HG03378 (cell line): ENCODE measurements at regions not wholly inside any gene's neighbourhood (a gene's known extent, or its start where the extent isn't known, plus 50 kb on each side); places are given as distances from the start of the nearest gene placed in this dataset.
A peak's percentile ranks its signal among the peaks of the same experiment; 100 is the strongest.

Source experiments
- ATAC-seq: cut with Tn5 transposase; IDR thresholded peaks from one replicate; pipeline ENCODE4 v1.9.1; 2021; ENCODE audit warnings: mild to moderate bottlenecking, moderate library complexity; ENCODE audit not compliant: unreplicated experiment

DNA sequence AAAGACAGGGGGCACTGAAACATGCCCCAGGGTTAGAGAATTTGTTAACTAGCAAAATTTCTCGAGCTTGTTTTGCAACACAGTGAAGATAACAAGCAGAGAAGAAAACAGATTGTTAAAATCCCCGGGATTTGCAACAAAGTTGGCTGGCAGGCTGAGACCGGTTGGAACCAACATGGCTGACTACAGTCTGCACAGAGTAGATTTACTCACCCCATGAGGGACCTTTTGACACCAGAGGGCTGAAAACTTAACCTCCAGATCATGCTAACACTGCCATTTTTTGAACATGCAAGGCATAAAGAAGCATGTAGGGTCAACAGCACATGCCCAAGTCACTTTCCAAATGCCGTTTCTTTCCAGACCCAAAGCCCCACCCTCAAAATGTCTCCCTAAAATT lies 95.2 kb upstream of the TMEM26 start:
- ATAC-seq, result no peak

DNA sequence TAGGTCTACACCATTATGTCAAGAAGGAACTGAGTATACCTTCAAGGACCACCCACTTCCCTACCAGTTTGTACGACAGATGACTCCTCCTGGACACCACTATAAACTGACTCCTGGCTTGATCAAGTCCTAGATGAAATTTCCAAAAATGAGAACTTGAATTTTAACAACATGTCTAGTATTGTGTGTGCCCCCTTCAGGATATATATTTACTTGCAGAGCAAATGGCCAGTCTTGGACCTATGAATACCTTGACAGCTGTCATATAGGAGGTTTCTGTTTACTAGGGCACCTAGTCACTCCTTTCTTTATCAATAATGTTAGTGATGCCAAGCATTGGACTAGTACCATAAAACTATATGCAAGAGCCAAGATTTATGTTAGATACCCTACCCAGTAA lies 94.1 kb upstream of the TMEM26 start:
- ATAC-seq, result no peak

GRCh38 chr10:61545170-61545569 lies 92.0 kb upstream of the TMEM26 start:
- ATAC-seq, result no peak

DNA sequence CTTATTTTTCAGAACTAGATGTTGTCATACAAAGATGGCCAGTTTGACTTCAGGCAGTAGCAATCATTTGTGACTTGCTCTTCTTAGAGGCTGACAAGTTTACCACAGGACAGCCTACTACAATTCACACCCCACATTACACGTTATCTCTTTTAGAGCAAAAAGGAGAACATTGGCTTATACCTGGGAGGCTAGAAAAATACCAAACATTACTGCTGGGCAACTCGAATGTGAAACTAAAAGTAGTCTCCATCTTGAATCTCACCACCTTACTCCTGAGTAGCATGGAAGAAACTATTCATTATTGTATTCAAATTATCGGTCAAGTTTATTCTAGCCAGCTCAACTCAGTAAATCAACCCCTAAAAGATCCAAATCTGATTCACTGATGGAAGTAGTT lies 90.7 kb upstream of the TMEM26 start:
- ATAC-seq, result peak; percentile 58

GRCh38 chr10:61542596-61542995 lies 89.4 kb upstream of the TMEM26 start:
- ATAC-seq, result no peak

- peak; percentile 88 for ATAC-seq
Measured at GRCh38 chr10:61541960-61542359, 88.8 kb upstream of the TMEM26 start.

DNA sequence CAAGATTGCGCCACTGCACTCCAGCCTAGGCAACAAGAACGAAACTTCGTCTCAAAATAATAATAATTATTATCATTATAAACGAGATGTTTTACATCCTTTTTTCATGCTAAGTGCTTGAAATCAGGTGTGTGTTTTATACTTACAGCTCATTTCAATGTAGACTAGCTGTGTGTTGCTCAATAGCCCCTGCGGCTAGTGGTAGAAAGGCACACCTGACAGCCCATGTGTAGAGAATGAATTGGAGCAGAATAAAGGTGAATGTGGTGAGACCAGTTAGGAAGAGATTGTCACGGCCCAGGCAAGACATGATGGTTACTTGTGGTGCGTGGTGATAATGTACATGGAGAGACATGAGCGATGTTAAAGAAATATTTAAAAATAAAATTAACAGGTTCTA lies 86.7 kb upstream of the TMEM26 start:
- no peak for ATAC-seq

- ATAC-seq, result no peak
Measured at GRCh38 chr10:61529208-61529607, 76.0 kb upstream of the TMEM26 start.

DNA sequence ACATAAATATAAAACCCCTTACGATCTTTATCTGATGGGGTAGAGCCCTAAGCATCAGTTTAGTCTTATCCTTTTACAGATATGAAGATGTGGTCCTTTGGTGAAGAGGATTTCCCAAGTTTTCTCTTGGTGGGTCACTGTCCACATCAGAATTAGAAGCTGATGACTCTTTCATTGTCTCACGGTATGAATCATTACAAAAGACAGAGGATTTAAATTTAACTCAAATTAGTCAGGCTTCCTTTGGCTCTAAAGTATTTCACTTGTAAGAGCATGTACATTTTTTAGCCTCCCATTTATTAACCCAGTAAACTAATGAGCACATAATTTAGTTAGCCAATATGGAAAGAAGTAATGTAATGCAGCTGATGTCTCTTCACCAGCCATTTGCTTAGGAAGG lies 49.9 kb upstream of the TMEM26 start:
- no peak for ATAC-seq
